ENCODE measurements at regions not wholly inside any gene's neighbourhood (a gene's known extent, or its start where the extent isn't known, plus 50 kb on each side); places are given as distances from the start of the nearest gene placed in this dataset.

GRCh38 chr21:35915030-35915429 lies 145.3 kb downstream of the SETD4 start:
- Histone ChIP-seq H4K20me1 (ENCODE audit: insufficient read depth, low read length) (no peaks in the 10 kb centered on the region), H3K4me1 (ENCODE audit: insufficient read depth, low read length) (peaks cover under 1% of the 10 kb centered on the region; the same call in 1 of the 2 replicates), H2AFZ (ENCODE audit: low read length) (no peak overlapping the region), H3K9ac (ENCODE audit: insufficient read depth, low read depth, low read length) (no peak overlapping the region), H3K36me3 (replicated peaks in 1 of 2; ENCODE audit: control insufficient read depth in 1 of 2, insufficient read depth in 2 of 2, low read length in 2 of 2) (no peaks in the 10 kb centered on the region), H3K4me3 (replicated peaks in 1 of 3; ENCODE audit: insufficient read depth in 1 of 3, low read depth in 2 of 3, low read length in 3 of 3) (no peak overlapping the region), H3K4me2 (ENCODE audit: low read depth, low read length) (no peak overlapping the region), H3K9me3 (ENCODE audit: low read length) (no peaks in the 10 kb centered on the region), H3K79me2 (ENCODE audit: insufficient read depth, low read length) (no peaks in the 10 kb centered on the region), H3K27ac (ENCODE audit: extremely low read length, insufficient read depth, low read length) (no peak overlapping the region), H3K27me3 (ENCODE audit: control insufficient read depth in 1 of 2, insufficient read depth in 2 of 2, low read length in 2 of 2) (no peaks in the 10 kb centered on the region)
- POLR2A ChIA-PET: no interaction called here
- TF ChIP-seq E2F1 (CRISPR knock-in tag; IDR thresholded peaks at IDR 0.05): no peak
- no TSS peak for BruUV-seq (replicated peaks)
- in situ Hi-C loops (cut with HindIII; ENCODE audit: extremely low pct_ligation_motif_present, low pct_unique_long_range_greater_than_20kb): no loop called here
- intact Hi-C loops (cut with micrococcal nuclease; ENCODE audit: unreplicated experiment): no loop called here
- CTCF ChIA-PET (ENCODE audit: low intra/inter-chr PET ratio, low total read pairs): no interaction called here
- ATAC-seq: no peak
- no peak for DNase-seq (ENCODE audit: low spot score)
- WGBS (ENCODE audit: low lambda C conversion rate): 41% methylated on average over 1 of the region's 1 CpG
- no peak for FAIRE-seq

GRCh38 chr21:35911412-35912191 lies 148.7 kb downstream of the SETD4 start:
- FAIRE-seq: no peak
- Histone ChIP-seq H3K4me1 (ENCODE audit: insufficient read depth, low read length) (no peaks in the 10 kb centered on the region), H3K27me3 (ENCODE audit: control insufficient read depth in 1 of 2, insufficient read depth in 2 of 2, low read length in 2 of 2) (no peaks in the 10 kb centered on the region), H2AFZ (ENCODE audit: low read length) (no peak overlapping the region), H3K27ac (ENCODE audit: extremely low read length, insufficient read depth, low read length) (no peak overlapping the region), H4K20me1 (ENCODE audit: insufficient read depth, low read length) (no peaks in the 10 kb centered on the region), H3K4me2 (ENCODE audit: low read depth, low read length) (no peak overlapping the region), H3K36me3 (replicated peaks in 1 of 2; ENCODE audit: control insufficient read depth in 1 of 2, insufficient read depth in 2 of 2, low read length in 2 of 2) (no peaks in the 10 kb centered on the region), H3K4me3 (replicated peaks in 1 of 3; ENCODE audit: insufficient read depth in 1 of 3, low read depth in 2 of 3, low read length in 3 of 3) (no peak overlapping the region), H3K79me2 (ENCODE audit: insufficient read depth, low read length) (no peaks in the 10 kb centered on the region), H3K9me3 (ENCODE audit: low read length) (no peaks in the 10 kb centered on the region), H3K9ac (ENCODE audit: insufficient read depth, low read depth, low read length) (no peak overlapping the region)
- no peak for DNase-seq (ENCODE audit: low spot score)
- intact Hi-C loops (cut with micrococcal nuclease; ENCODE audit: unreplicated experiment): no loop called here
- ChIA-PET CTCF (ENCODE audit: low intra/inter-chr PET ratio, low total read pairs) (no interaction called here), POLR2A (no interaction called here)
- 56% methylated on average over 4 of the region's 4 CpGs for WGBS (ENCODE audit: low lambda C conversion rate)
- no TSS peak for BruUV-seq (replicated peaks)
- no peak for ATAC-seq
- in situ Hi-C loops (cut with HindIII; ENCODE audit: extremely low pct_ligation_motif_present, low pct_unique_long_range_greater_than_20kb): no loop called here
- TF ChIP-seq FIP1L1 (IDR thresholded peaks at IDR 0.05; ENCODE audit: borderline replicate concordance, insufficient read depth, low read depth, low read length) (no peak), EP300 (IDR thresholded peaks at IDR 0.05; ENCODE audit: low read depth in 2 of 2, low read length in 2 of 2) (no peak), EP300 (CRISPR knock-in tag; IDR thresholded peaks at IDR 0.05; ENCODE audit: borderline replicate concordance) (no peak), REXO4 (CRISPR knock-in tag; IDR thresholded peaks at IDR 0.05; ENCODE audit: borderline replicate concordance) (no peak), PBX2 (CRISPR knock-in tag; IDR thresholded peaks at IDR 0.05) (no peak), STAG1 (CRISPR knock-in tag; IDR thresholded peaks at IDR 0.05) (no peak), RBM39 (IDR thresholded peaks at IDR 0.05; ENCODE audit: low read depth, low read length, poor library complexity, severe bottlenecking) (no peak), ZNF569 (CRISPR knock-in tag; IDR thresholded peaks at IDR 0.05; ENCODE audit: borderline replicate concordance) (no peak), NKX3-1 (CRISPR knock-in tag; IDR thresholded peaks at IDR 0.05) (no peak), ETV5 (CRISPR knock-in tag; IDR thresholded peaks at IDR 0.05; ENCODE audit: borderline replicate concordance) (no peak), CEBPZ (IDR thresholded peaks at IDR 0.05; ENCODE audit: low read length) (no peak)

Data from HepG2 (cell line).